IMR-90 (cell line): ENCODE measurements at regions not wholly inside any gene's neighbourhood (a gene's known extent, or its start where the extent isn't known, plus 50 kb on each side); places are given as distances from the start of the nearest gene placed in this dataset.

Source experiments
- ATAC-seq: fragments of 200-7000 bp; cut with Tn5 transposase; 2 replicates; pipeline ENCODE4 v1.9.1; 2020; ENCODE audit warnings: low read depth, mild to moderate bottlenecking, moderate library complexity
- BruUV-seq: library from RNA; stranded (reverse); fragments of 400-500 nt; replicated peaks from 2 replicates; lab custom pipeline; 2021; lab: Mats Ljungman, UMichigan
- CTCF ChIA-PET: fragments of 300-600 bp; formaldehyde crosslinking; extraction: SDS; loops from one replicate; lab custom pipeline; 2021; ENCODE audit warnings: antibody characterized with exemption; lab: Yijun Ruan, JAX
- POLR2A ChIA-PET: fragments of 300-600 bp; sonication (Branson Sonifier 250); formaldehyde crosslinking; loops from one replicate; lab custom pipeline; 2022; ENCODE audit warnings: antibody characterized with exemption; ENCODE audit not compliant: unreplicated experiment; lab: Charles Lee
- DNase-seq: peaks from one replicate; pipeline ENCODE4 v3.0.0; 2013
- H2AFZ ChIP-seq: replicated peaks from 2 replicates; pipeline ENCODE3; 2013; ENCODE audit warnings: low read length, mild to moderate bottlenecking; ENCODE audit not compliant: poor library complexity
- H2AK5ac ChIP-seq: 2 replicates; pipeline ENCODE4 v1.6.1; 2013; ENCODE audit warnings: low read depth, low read length, inconsistent platforms
- H2AK9ac ChIP-seq: replicated peaks from 2 replicates; pipeline ENCODE3; 2013; ENCODE audit warnings: mild to moderate bottlenecking, low read depth, low read length, moderate library complexity; ENCODE audit not compliant: poor library complexity
- H2BK120ac ChIP-seq: 2 replicates; pipeline ENCODE4 v1.6.1; 2013; ENCODE audit warnings: low read depth, low read length, inconsistent platforms
- H2BK15ac ChIP-seq: 3 replicates; pipeline ENCODE4 v1.6.1; 2013; ENCODE audit warnings: low read depth, low read length, inconsistent platforms
- H2BK20ac ChIP-seq: 2 replicates; pipeline ENCODE4 v1.6.1; 2013; ENCODE audit warnings: low read depth, mild to moderate bottlenecking, inconsistent platforms, low read length, moderate library complexity
- H2BK5ac ChIP-seq: 2 replicates; pipeline ENCODE4 v1.6.1; 2013; ENCODE audit warnings: mild to moderate bottlenecking, low read depth, low read length, inconsistent platforms; ENCODE audit not compliant: poor library complexity, severe bottlenecking
- H3K14ac ChIP-seq: replicated peaks from 2 replicates; pipeline ENCODE4 v1.6.1; 2013; ENCODE audit warnings: low read depth, low read length, inconsistent platforms
- H3K18ac ChIP-seq: 2 replicates; pipeline ENCODE4 v1.6.1; 2013; ENCODE audit warnings: low read depth, low read length, control low read depth
- H3K23ac ChIP-seq: 2 replicates; pipeline ENCODE4 v1.6.1; 2013; ENCODE audit warnings: low read depth, low read length, inconsistent platforms
- H3K27ac ChIP-seq: 2 replicates; pipeline ENCODE4 v1.5.1; 2013; ENCODE audit warnings: mild to moderate bottlenecking, control low read depth, low read length; ENCODE audit not compliant: insufficient read depth
- H3K27me3 ChIP-seq: 2 replicates; pipeline ENCODE4 v1.6.1; 2013; ENCODE audit warnings: low read length; ENCODE audit not compliant: control insufficient read depth, insufficient read depth
- H3K36me3 ChIP-seq: 2 replicates; pipeline ENCODE4 v1.6.1; 2013; ENCODE audit warnings: low read length, mixed read lengths; ENCODE audit not compliant: control insufficient read depth, insufficient read depth
- H3K4ac ChIP-seq: 2 replicates; pipeline ENCODE4 v1.6.1; 2013; ENCODE audit warnings: low read depth, low read length, inconsistent platforms
- H3K4me1 ChIP-seq: 2 replicates; pipeline ENCODE4 v1.6.1; 2013; ENCODE audit warnings: low read length, mixed read lengths; ENCODE audit not compliant: control insufficient read depth, insufficient read depth
- H3K4me2 ChIP-seq: 2 replicates; pipeline ENCODE4 v1.6.1; 2013; ENCODE audit warnings: low read depth, mild to moderate bottlenecking, control low read depth, low read length, moderate library complexity
- H3K4me3 ChIP-seq: 2 replicates; pipeline ENCODE4 v1.5.1; 2013; ENCODE audit warnings: low read depth, mild to moderate bottlenecking, control low read depth, low read length, moderate library complexity; ENCODE audit not compliant: insufficient read depth
- H3K56ac ChIP-seq: 2 replicates; pipeline ENCODE4 v1.6.1; 2013; ENCODE audit warnings: low read length, inconsistent platforms; ENCODE audit not compliant: insufficient read depth; ENCODE audit errors: extremely low read depth
- H3K79me1 ChIP-seq, 2 experiments: 2 replicates each; pipeline ENCODE4 v1.6.1; 2013; ENCODE audit warnings: low read length in 2 of 2, inconsistent platforms in 1 of 2, low read depth in 1 of 2
- H3K9ac ChIP-seq: 2 replicates; pipeline ENCODE4 v1.6.1; 2013; ENCODE audit warnings: low read depth, low read length, control low read depth
- H3K9me1 ChIP-seq: 2 replicates; pipeline ENCODE4 v1.6.1; 2013; ENCODE audit warnings: low read length, inconsistent platforms; ENCODE audit not compliant: insufficient read depth
- H3K9me3 ChIP-seq: 2 replicates; pipeline ENCODE4 v1.6.1; 2013; ENCODE audit warnings: low read length; ENCODE audit not compliant: control insufficient read depth, insufficient read depth
- H4K20me1 ChIP-seq: 2 replicates; pipeline ENCODE4 v1.6.1; 2013; ENCODE audit warnings: low read length, inconsistent platforms; ENCODE audit not compliant: insufficient read depth
- H4K5ac ChIP-seq: 2 replicates; pipeline ENCODE4 v1.6.1; 2013; ENCODE audit warnings: mild to moderate bottlenecking, low read depth, low read length, control low read depth
- H4K8ac ChIP-seq, 2 experiments: 2 replicates each; pipeline ENCODE4 v1.6.1; 2013; ENCODE audit warnings: low read depth in 2 of 2, low read length in 2 of 2, control low read depth in 1 of 2, inconsistent platforms in 1 of 2
- H4K91ac ChIP-seq: 2 replicates; pipeline ENCODE4 v1.6.1; 2013; ENCODE audit warnings: low read depth, low read length, inconsistent platforms; ENCODE audit not compliant: insufficient read depth
- BHLHE40 ChIP-seq: fragments of 150-350 bp; IDR thresholded peaks from 2 replicates; pipeline ENCODE4 v1.6.1; 2016; ENCODE audit warnings: mild to moderate bottlenecking, low read depth, low read length
- CEBPB ChIP-seq: IDR thresholded peaks from 2 replicates; pipeline ENCODE4 v1.6.1; 2012; ENCODE audit warnings: low read depth, low read length, improper control_type of control experiment
- CHD1 ChIP-seq: IDR thresholded peaks from 2 replicates; pipeline ENCODE4 v1.6.1; 2012; ENCODE audit warnings: low read depth, low read length, improper control_type of control experiment
- ELK1 ChIP-seq: fragments of 150-350 bp; IDR thresholded peaks from 2 replicates; pipeline ENCODE4 v1.6.1; 2016; ENCODE audit warnings: low read depth, mild to moderate bottlenecking, low read length, moderate library complexity, borderline replicate concordance
- FOS ChIP-seq: fragments of 150-350 bp; IDR thresholded peaks from 2 replicates; pipeline ENCODE4 v1.6.1; 2016; ENCODE audit warnings: low read depth, low read length
- MAFK ChIP-seq: IDR thresholded peaks from 2 replicates; pipeline ENCODE4 v1.6.1; 2012; ENCODE audit warnings: low read depth, low read length, improper control_type of control experiment
- MAZ ChIP-seq: IDR thresholded peaks from 2 replicates; pipeline ENCODE4 v1.6.1; 2012; ENCODE audit warnings: low read depth, mild to moderate bottlenecking, low read length, improper control_type of control experiment, moderate library complexity, borderline replicate concordance
- MXI1 ChIP-seq: IDR thresholded peaks from 2 replicates; pipeline ENCODE4 v1.6.1; 2012; ENCODE audit warnings: low read depth, mild to moderate bottlenecking, low read length, moderate library complexity, borderline replicate concordance
- NFE2L2 ChIP-seq: fragments of 150-350 bp; IDR thresholded peaks from 2 replicates; pipeline ENCODE4 v1.6.1; 2016; ENCODE audit warnings: low read depth, mild to moderate bottlenecking, low read length
- POLR2A ChIP-seq: IDR thresholded peaks from 2 replicates; pipeline ENCODE4 v1.6.1; 2012; ENCODE audit warnings: mild to moderate bottlenecking, low read depth, low read length
- RAD21 ChIP-seq: IDR thresholded peaks from 2 replicates; pipeline ENCODE4 v1.6.1; 2012; ENCODE audit warnings: low read length, improper control_type of control experiment
- RCOR1 ChIP-seq: IDR thresholded peaks from 2 replicates; pipeline ENCODE4 v1.6.1; 2012; ENCODE audit warnings: mild to moderate bottlenecking, low read length, improper control_type of control experiment; ENCODE audit not compliant: insufficient replicate concordance
- RFX5 ChIP-seq: IDR thresholded peaks from 2 replicates; pipeline ENCODE4 v1.8.0; 2012; ENCODE audit warnings: low read depth, mild to moderate bottlenecking, low read length, moderate library complexity
- SMC3 ChIP-seq: fragments of 150-350 bp; IDR thresholded peaks from 2 replicates; pipeline ENCODE4 v1.6.1; 2016; ENCODE audit warnings: low read depth, mild to moderate bottlenecking, antibody characterized with exemption, low read length, moderate library complexity
- WGBS, 2 experiments: methylation state at CpG; one replicate each; pipeline versions ENCODE4 v1.1.5 to v1.1.7; 2013; ENCODE audit warnings: missing lambda C conversion rate in 2 of 2; ENCODE audit not compliant: insufficient read length in 1 of 2; ENCODE audit errors: extremely low coverage in 2 of 2; 5-methylcytosine and 5-hydroxymethylcytosine counted together
- dilution Hi-C: fragments of 300-500 bp; cut with HindIII; formaldehyde crosslinking; loops from one replicate; pipeline ENCODE4 v1.14.3; 2018; ENCODE audit warnings: low sequenced_read_pairs; ENCODE audit not compliant: unreplicated experiment
- in situ Hi-C: fragments of 300-500 bp; cut with MboI; formaldehyde crosslinking; loops from 3 replicates; pipeline ENCODE4 v1.14.3; 2019; ENCODE audit warnings: low sequenced_read_pairs, inconsistent platforms, mixed read lengths
- intact Hi-C: fragments of 100-400 bp; cut with micrococcal nuclease; formaldehyde crosslinking; loops from 2 replicates; pipeline ENCODE4 v1.10.0; 2022
- TF ChIP-seq, protein P1 (sequence below): fragments of 150-350 bp; IDR thresholded peaks from 2 replicates; pipeline ENCODE4 v1.6.1; 2017; ENCODE audit warnings: mild to moderate bottlenecking, antibody characterized with exemption, low read length, low read depth
- TF ChIP-seq, protein P2 (sequence below): conservative IDR thresholded peaks from 2 replicates; pipeline ENCODE4 v1.5.1; 2012; ENCODE audit warnings: mild to moderate bottlenecking, low read depth, low read length, improper control_type of control experiment

- H3K9ac ChIP-seq = no peak overlapping the region
- BruUV-seq = no TSS peak
- in situ Hi-C loops (no loop called here), dilution Hi-C loops (no loop called here), intact Hi-C loops (no loop called here)
- no peak overlapping the region for H3K27ac ChIP-seq
- H3K9me3 ChIP-seq = no peaks in the 10 kb centered on the region
- no peaks in the 10 kb centered on the region; the same call in 1 of the 2 replicates for H3K4me1 ChIP-seq
- H2BK120ac ChIP-seq = no peak overlapping the region
- no peak overlapping the region for H3K23ac ChIP-seq
- H4K5ac ChIP-seq = no peak overlapping the region
- no peak overlapping the region for H3K18ac ChIP-seq
- no CpG with 5 or more reads among the region's 4 CpGs for WGBS, 2 experiments
- POLR2A ChIA-PET = no interaction called here
- no peak overlapping the region for H4K91ac ChIP-seq
- H3K79me1 ChIP-seq = no peaks in the 10 kb centered on the region
- no peaks in the 10 kb centered on the region for H3K9me1 ChIP-seq
- H4K8ac ChIP-seq = no peak overlapping the region
- no peak overlapping the region for H3K56ac ChIP-seq
- H3K14ac ChIP-seq = no peak overlapping the region
- H3K36me3 ChIP-seq = no peaks in the 10 kb centered on the region
- H3K4me2 ChIP-seq = no peak overlapping the region
- no peaks in the 10 kb centered on the region for H3K27me3 ChIP-seq
- no peaks in the 10 kb centered on the region for H4K20me1 ChIP-seq
- no peak overlapping the region for H2BK20ac ChIP-seq
- no peak overlapping the region for H3K4me3 ChIP-seq
- H3K4ac ChIP-seq = no peak overlapping the region
- DNase-seq (no peak), ATAC-seq (no peak)
- H2BK5ac ChIP-seq = no peak overlapping the region
- H2AFZ ChIP-seq = no peak overlapping the region
- H2AK5ac ChIP-seq = no peak overlapping the region
- no peak overlapping the region for H2AK9ac ChIP-seq
- H2BK15ac ChIP-seq = no peak overlapping the region
- CTCF ChIA-PET = no interaction called here
- TF ChIP-seq, protein P1, sequence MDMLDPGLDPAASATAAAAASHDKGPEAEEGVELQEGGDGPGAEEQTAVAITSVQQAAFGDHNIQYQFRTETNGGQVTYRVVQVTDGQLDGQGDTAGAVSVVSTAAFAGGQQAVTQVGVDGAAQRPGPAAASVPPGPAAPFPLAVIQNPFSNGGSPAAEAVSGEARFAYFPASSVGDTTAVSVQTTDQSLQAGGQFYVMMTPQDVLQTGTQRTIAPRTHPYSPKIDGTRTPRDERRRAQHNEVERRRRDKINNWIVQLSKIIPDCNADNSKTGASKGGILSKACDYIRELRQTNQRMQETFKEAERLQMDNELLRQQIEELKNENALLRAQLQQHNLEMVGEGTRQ = no peak
- TF ChIP-seq BHLHE40 (no peak), ELK1 (no peak), MAZ (no peak), RAD21 (no peak), CHD1 (no peak), MXI1 (no peak), RFX5 (no peak), NFE2L2 (no peak), MAFK (no peak), SMC3 (no peak), CEBPB (no peak), POLR2A (no peak), RCOR1 (no peak), FOS (no peak)
- TF ChIP-seq, protein P2, sequence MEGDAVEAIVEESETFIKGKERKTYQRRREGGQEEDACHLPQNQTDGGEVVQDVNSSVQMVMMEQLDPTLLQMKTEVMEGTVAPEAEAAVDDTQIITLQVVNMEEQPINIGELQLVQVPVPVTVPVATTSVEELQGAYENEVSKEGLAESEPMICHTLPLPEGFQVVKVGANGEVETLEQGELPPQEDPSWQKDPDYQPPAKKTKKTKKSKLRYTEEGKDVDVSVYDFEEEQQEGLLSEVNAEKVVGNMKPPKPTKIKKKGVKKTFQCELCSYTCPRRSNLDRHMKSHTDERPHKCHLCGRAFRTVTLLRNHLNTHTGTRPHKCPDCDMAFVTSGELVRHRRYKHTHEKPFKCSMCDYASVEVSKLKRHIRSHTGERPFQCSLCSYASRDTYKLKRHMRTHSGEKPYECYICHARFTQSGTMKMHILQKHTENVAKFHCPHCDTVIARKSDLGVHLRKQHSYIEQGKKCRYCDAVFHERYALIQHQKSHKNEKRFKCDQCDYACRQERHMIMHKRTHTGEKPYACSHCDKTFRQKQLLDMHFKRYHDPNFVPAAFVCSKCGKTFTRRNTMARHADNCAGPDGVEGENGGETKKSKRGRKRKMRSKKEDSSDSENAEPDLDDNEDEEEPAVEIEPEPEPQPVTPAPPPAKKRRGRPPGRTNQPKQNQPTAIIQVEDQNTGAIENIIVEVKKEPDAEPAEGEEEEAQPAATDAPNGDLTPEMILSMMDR = no peak
Observed at GRCh38 chr5:163735069-163735468, 229.7 kb downstream of the MAT2B start.
